HG03108 (cell line): ENCODE measurements at regions not wholly inside any gene's neighbourhood (a gene's known extent, or its start where the extent isn't known, plus 50 kb on each side); places are given as distances from the start of the nearest gene placed in this dataset.

Source experiments
- ATAC-seq: cut with Tn5 transposase; IDR thresholded peaks from one replicate; pipeline ENCODE4 v1.9.1; 2021; ENCODE audit warnings: moderate library complexity; ENCODE audit not compliant: unreplicated experiment

DNA sequence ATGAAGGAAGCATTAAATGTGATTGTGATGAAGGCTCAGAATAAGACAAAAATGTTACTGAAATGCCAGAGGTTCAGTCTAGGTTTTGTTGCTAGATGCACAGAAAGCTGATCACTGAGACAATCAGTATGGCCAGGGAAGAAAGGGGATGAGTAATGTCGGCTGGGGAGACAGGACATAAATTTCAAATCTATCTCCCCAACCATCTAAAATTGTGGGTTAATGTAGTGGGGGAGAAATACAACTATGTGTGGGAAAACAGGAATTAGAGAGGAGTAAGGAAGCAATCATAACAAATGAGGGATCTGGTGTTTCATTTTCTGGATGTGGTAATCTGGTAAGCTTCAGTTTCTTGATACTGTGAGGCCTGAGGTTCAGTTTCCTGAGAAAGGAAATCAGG is 1111.0 kb downstream of the XPNPEP1 start:
- no peak for ATAC-seq

GRCh38 chr10:108808228-108808627 is 1115.1 kb downstream of the XPNPEP1 start:
- no peak for ATAC-seq

DNA sequence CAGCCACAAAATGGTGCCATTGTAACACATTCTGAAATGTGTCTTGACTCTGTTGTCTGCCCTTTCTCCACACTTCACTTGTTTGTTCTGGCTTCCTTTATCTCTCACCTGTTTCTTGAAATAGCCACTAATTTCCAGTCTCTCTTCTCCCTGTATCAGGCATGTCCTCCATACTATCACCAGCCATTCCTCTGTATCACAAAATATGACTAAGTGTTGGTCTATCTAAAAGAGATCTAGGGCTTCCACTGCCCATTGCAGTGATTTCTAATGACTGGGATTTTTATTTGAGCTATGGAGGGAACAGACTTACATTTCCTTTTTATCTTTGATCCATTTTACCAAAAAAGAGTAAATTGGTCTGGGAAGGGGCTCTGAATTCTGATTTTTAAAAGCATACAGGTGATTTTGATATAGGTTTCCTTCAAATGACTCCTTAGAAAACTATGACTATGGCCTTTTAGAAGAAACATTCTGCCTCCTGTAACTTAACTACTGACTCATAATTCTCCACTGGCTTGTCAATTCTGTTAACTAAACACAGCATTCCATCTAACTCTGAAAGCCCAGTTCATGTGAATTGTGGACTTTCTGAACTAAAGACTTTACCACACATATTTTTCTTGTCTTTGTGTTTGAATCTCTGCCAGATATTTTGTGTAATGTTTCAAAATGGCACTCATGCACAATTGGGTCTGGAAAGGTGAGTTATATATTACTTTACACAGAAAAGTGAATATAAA is 1121.4 kb downstream of the XPNPEP1 start:
- ATAC-seq, result no peak

DNA sequence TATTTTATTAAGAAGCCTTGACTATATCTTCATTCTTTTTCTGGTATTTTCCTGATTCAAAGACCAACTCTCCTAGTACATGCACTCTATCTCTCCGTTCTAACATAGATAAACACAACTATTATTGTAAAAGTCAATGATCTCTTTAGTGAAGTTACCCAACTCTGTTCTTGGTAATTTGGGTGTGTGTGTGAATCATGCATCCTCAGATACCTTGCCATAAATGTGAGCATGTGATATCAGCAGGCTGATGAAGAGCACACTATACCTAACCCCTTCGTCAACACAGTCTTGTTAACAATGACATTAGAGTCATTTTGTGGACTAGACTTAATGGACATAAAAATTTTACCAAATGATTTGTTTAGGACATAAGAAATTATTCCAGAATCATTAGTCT is 1122.1 kb downstream of the XPNPEP1 start:
- ATAC-seq, result no peak

GRCh38 chr10:108797573-108797972 is 1125.7 kb downstream of the XPNPEP1 start:
- ATAC-seq, result no peak

- no peak for ATAC-seq
These were observed 1131.4 kb downstream of the XPNPEP1 start for GRCh38 chr10:108791794-108792474.

DNA sequence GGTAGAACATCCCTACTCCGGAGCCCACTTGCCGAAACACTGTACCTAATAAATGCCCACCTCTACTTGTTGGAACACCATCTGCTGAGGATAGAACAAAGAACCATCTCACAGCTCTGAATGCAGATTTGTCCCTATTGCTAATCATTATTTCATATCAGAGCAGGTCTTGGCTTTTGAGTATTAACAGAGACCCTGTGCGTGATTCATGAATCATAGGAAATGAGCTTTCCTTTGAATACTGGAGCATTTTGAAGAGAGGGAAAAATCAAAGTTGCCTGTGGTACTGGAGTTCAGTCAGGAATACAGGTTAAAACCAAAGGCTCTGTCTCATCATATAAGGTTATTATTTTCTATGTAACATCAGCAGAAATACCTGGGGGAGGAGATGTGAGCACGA is 1132.3 kb downstream of the XPNPEP1 start:
- ATAC-seq, result no peak

GRCh38 chr10:108789919-108790318 is 1133.4 kb downstream of the XPNPEP1 start:
- ATAC-seq, result peak; percentile 94

DNA sequence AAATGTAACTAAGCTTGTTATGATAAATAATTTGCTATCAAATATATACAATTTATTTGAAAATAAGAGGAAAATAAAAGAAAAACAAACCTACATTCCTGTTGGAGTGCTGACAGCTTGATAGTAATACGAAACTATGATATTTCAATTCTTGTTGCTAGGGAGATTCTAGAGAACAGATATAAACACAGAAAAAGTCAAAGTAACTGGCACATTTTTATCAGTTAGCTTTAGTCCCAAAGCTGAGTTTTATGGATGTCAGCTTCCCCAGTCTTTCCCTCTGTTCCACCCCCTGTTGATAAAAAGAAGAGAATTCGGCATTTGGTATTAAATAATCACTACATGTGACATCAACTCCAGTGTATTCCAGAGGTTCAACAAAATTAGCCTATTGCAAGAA is 1134.0 kb downstream of the XPNPEP1 start:
- ATAC-seq, result no peak

DNA sequence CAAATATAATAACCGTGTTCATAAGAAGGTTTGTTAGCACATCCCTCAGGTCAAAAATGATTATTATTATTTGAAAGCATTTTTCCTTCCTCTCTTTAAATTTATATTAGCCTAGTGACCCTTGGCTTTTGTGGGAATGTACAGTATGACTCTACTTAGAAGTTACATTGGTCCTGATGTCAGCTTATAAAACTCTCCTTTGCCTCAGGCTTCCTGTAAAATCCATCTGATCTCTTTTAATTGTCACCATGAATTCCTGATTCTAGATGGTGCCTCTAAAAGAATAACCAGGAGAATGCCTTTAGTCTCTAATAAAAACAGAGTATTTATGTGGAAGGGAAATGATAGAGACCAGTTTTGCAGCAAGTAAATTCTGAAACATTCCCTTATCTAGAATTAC is 1134.4 kb downstream of the XPNPEP1 start:
- no peak for ATAC-seq

DNA sequence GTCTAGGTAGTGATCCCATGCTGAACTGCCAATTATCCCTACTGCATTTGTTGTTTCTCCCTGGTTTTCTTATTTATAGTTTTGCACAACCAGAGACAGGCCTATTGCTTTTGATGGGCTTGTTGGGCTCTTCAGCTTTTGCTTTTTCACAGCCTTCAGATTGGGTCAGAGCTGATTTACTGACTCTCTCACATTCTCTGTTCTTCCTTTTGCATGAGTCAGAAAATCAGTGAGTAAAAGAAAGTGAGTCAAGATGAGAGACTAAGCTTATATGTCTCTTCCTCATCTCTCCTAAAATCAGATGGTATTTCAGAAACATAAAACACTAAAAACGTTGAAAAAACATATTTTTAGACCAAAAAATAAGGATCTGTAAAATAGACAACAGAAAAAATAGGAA is 1135.4 kb downstream of the XPNPEP1 start:
- no peak for ATAC-seq

GRCh38 chr10:108785011-108785410 is 1138.3 kb downstream of the XPNPEP1 start:
- no peak for ATAC-seq

DNA sequence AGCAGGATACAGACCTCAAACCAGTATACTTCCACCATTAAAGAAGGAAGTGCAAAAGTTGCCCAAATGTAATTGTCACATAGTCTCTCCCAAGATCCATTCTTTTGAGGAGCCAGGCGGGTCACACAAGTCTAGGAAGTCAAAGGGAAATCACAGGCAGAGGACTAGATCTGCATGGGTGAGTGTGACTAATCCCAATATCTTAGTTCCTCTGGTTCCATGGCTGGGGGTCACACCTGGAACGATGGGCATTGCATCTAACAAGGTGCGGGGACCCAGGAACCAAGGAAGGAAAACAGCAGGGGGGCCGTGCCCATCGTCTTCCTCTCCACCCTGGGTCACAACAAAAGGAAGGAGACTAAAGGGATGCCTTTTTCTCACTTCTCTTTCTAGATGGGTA is 1138.8 kb downstream of the XPNPEP1 start:
- no peak for ATAC-seq

DNA sequence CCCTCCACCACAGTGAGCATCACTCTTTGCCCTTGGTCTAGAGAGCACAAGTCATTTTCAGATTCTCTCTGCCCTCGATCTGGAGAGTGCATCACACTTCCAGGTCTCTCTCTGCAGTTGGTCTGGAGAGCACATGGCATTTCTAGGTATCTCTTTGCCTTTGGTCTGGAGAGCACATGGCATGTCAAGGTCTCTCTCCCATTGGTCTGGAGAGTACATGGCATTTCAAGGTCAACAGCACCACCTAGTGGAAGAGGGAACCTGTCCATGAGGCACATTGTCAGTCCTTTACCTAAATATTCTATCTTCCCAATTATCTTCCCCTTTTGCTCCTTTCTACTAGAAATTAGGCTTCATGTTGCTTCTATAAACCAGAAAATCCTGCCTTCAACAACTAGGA is 1139.4 kb downstream of the XPNPEP1 start:
- no peak for ATAC-seq

DNA sequence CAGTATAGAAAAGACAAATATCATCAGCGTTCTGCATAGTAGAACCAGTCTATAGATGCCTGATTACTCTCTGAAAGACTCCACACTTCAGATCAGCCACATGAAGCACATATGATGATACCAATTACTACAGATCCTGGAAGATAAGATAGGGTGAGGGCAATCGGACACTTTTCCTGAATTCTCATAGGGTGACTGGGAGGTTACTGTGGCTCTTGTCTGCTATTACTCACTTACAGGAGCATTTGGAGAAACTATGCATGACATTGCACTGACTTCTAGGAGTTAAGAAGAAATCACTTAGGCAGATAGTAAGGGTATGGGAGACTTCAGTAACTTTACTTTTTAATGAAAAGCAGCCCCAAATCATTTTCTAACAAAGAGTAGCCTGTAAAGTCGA is 1140.9 kb downstream of the XPNPEP1 start:
- no peak for ATAC-seq

GRCh38 chr10:108779501-108779900 is 1143.8 kb downstream of the XPNPEP1 start:
- no peak for ATAC-seq

DNA sequence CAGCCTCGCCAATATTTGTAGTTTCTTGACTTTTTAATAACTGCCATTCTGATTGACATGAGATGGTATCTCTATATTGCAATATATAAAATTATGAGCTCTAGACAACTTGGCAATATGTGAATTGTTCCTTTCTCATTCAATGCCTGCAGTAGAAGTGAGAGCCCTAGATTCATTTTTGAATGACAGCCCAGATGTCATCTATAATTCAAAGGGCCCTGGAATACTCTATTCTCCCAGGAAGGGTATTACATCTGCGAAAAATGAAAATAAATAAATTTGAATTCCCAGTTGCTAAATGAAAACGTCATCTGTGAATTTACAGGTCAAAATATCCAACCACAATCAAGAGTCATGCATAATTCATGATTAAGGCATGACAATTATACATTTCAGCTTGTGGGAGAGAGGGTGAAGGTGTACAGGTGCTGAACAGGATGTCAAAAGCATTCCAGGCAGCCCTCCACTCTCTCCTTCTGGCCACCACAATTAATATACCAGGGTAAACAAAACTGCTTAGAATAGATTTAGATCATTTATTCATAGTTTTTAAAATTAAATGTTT is 1147.3 kb downstream of the XPNPEP1 start:
- ATAC-seq, result no peak

GRCh38 chr10:108771106-108771505 is 1152.2 kb downstream of the XPNPEP1 start:
- no peak for ATAC-seq

- no peak for ATAC-seq
These were observed 1157.5 kb downstream of the XPNPEP1 start for GRCh38 chr10:108765794-108766193.

DNA sequence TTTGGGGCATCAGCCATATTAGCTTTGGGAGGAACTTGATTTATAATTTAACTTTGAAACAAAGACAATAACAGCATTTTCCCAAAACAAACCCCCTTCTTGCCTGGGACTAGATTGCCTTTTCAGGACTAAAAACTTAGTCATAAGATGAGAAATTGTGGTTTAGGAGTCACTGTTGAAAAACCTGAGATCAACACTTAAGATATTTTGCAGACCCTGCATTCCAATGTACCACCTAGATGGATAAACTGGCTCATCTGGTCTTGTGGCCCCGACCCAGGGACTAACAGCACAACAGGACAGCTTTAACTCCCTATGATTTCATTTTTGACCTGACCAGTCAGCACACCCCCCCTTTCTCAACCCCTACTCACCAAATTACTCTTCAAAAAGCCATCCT is 1165.4 kb downstream of the XPNPEP1 start:
- ATAC-seq, result no peak

DNA sequence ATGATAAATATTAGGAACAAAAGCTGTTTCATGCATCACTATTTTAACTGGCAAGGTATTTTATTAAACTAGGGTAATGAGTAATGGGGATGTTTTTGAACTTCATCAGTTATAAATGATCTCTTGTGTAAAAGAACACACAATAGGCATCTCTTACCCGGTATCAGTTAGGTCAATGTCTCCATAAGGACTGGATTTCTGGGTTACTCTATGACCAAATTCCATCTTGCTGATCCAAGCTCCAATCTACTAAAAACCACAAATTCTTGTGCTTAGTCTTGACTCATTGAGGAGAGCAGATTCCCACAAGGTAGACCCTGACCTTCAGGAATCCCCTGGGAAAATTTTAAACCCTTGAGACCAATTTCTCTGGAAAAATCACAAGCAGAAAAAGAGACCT is 1167.7 kb downstream of the XPNPEP1 start:
- ATAC-seq, result no peak

- ATAC-seq, result no peak
These were observed 1170.0 kb downstream of the XPNPEP1 start for GRCh38 chr10:108753326-108753725.
